Astrocyte of the spinal cord (primary cell): ENCODE measurements at regions not wholly inside any gene's neighbourhood (a gene's known extent, or its start where the extent isn't known, plus 50 kb on each side); places are given as distances from the start of the nearest gene placed in this dataset.

Experiments used
- DNase-seq: peaks from one replicate; pipeline ENCODE4 v3.0.0; 2011; ENCODE audit warnings: low read depth, low spot score
- H3K4me3 ChIP-seq: 2 replicates; pipeline ENCODE4 v1.5.1; 2011; ENCODE audit warnings: low read depth, mild to moderate bottlenecking, low read length, moderate library complexity
- in situ Hi-C: cut with HindIII; loops from 2 replicates; pipeline ENCODE4 v1.10.0; 2017; ENCODE audit warnings: low sequenced_read_pairs
- TF ChIP-seq, protein P1 (sequence below): IDR thresholded peaks from 2 replicates; pipeline ENCODE4 v1.5.1; 2012; ENCODE audit warnings: low read depth, mild to moderate bottlenecking, low read length, inconsistent platforms

GRCh38 chr5:29122306-29122705 lies 2071.2 kb upstream of the CDH6 start:
- in situ Hi-C loops = no loop called here
- no peak overlapping the region for H3K4me3 ChIP-seq
- no peak for DNase-seq
- TF ChIP-seq, protein P1, sequence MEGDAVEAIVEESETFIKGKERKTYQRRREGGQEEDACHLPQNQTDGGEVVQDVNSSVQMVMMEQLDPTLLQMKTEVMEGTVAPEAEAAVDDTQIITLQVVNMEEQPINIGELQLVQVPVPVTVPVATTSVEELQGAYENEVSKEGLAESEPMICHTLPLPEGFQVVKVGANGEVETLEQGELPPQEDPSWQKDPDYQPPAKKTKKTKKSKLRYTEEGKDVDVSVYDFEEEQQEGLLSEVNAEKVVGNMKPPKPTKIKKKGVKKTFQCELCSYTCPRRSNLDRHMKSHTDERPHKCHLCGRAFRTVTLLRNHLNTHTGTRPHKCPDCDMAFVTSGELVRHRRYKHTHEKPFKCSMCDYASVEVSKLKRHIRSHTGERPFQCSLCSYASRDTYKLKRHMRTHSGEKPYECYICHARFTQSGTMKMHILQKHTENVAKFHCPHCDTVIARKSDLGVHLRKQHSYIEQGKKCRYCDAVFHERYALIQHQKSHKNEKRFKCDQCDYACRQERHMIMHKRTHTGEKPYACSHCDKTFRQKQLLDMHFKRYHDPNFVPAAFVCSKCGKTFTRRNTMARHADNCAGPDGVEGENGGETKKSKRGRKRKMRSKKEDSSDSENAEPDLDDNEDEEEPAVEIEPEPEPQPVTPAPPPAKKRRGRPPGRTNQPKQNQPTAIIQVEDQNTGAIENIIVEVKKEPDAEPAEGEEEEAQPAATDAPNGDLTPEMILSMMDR = no peak

- in situ Hi-C loops = no loop called here
- DNase-seq = no peak
- no peak overlapping the region for H3K4me3 ChIP-seq
- TF ChIP-seq, protein P1 = no peak
Observed at GRCh38 chr5:29114331-29114768, 2076.0 kb upstream of the CDH9 start.

- TF ChIP-seq, protein P1 = no peak
- in situ Hi-C loops = no loop called here
- DNase-seq = no peak
- H3K4me3 ChIP-seq = no peak overlapping the region
Observed at GRCh38 chr5:29113516-29113915, 2075.1 kb upstream of the CDH9 start.

DNA sequence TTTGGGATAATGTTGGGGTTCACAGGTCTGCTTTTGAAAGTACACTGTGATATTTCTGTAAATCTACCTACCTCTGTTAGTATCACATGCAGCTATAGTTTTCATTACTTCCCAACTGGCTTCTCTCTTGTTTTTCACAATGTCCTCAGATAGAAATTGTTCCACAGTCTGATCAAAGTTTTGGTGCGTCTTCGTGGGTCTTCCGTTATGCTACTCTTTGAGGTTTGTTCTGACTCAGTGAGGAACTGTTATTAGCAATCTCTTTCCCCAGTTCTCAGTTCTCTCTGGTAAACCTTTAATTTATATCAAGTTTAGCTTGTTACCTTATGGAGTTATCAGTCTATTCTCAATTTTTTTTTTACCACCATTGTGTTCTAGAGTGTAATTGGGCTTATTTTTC lies 2061.2 kb upstream of the CDH9 start:
- TF ChIP-seq, protein P1 = no peak
- in situ Hi-C loops = no loop called here

GRCh38 chr5:29089591-29090130 lies 2051.3 kb upstream of the CDH9 start:
- in situ Hi-C loops = no loop called here
- TF ChIP-seq, protein P1 = no peak
- DNase-seq = no peak

More for the DNA sequence above, 2061.2 kb upstream of the CDH9 start:
- DNase-seq = no peak
- H3K4me3 ChIP-seq = no peak overlapping the region

DNA sequence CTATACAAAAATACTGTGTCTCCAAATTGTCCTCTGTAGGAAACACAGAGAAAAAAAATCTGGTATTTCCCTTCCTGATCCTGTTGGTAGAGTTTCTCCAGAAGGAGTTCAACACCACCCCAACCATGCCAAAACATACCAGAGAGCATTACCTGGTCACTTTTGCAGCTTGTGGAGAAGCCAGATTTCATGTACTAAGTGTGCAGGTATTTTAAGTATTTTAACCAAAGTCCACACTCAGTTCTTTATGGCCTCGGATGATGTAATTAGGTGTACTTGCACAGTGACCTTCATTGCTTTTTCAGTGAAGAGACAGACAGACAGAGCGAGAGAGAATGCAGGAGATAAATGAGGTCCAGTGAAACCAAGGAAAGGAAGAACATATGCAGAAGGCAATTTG lies 2046.8 kb upstream of the CDH9 start:
- TF ChIP-seq, protein P1 = no peak
- no peak for DNase-seq
- in situ Hi-C loops = no loop called here
- no peak overlapping the region for H3K4me3 ChIP-seq

More at GRCh38 chr5:29089591-29090130, 2051.3 kb upstream of the CDH9 start:
- H3K4me3 ChIP-seq = no peak overlapping the region

DNA sequence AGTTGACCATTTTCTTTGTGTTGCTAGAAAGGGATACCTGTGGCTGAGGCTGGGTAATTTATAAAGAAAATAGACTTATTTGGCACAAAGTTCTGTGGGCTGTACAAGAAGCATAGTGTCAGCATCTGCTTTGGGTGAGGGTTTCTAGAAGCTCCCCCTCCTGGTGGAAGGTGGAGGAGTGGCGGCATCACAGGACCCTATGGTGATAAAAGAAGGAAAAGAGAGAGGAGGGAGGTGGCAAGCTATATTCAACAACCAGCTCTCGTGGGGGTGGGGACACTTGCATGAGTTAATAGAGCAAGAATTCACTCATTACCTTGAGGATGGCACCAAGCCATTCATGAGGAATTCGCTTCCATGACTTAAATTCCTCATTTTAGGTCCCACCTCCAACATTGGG lies 2041.4 kb upstream of the CDH9 start:
- no peak for DNase-seq
- in situ Hi-C loops = no loop called here
- TF ChIP-seq, protein P1 = no peak
- no peak overlapping the region for H3K4me3 ChIP-seq
